K562 (cell line): ENCODE measurements at regions not wholly inside any gene's neighbourhood (a gene's known extent, or its start where the extent isn't known, plus 50 kb on each side); places are given as distances from the start of the nearest gene placed in this dataset.

ENCODE experiments used
- CAMTA2 ChIP-seq: fragments of 250-450 bp; sonication (Bioruptor Pico); conservative IDR thresholded peaks from 2 replicates; pipeline ENCODE4 v1.5.1; 2022
- CHD2 ChIP-seq: IDR thresholded peaks from 2 replicates; pipeline ENCODE4 v1.6.1; 2011; ENCODE audit warnings: low read depth, low read length
- CREB1 ChIP-seq, 2 experiments: sonication (generic) in 1 of 2; formaldehyde crosslinking in 1 of 2; IDR thresholded peaks; 2 replicates each; pipeline versions ENCODE4 v1.6.1 to v1.8.0; 2012 to 2022; ENCODE audit warnings: inconsistent platforms in 1 of 2, mild to moderate bottlenecking in 1 of 2, missing genetic modification reagents in 1 of 2, moderate library complexity in 1 of 2
- CTCF ChIP-seq, 3 experiments: IDR thresholded peaks in 2 of 3; conservative IDR thresholded peaks in 1 of 3; 2 replicates each; pipeline ENCODE4 v1.5.1; 2011 to 2012; ENCODE audit warnings: low read length in 3 of 3, mild to moderate bottlenecking in 3 of 3, control low read depth in 2 of 3, improper control_type of control experiment in 1 of 3, inconsistent platforms in 1 of 3, low read depth in 1 of 3, mixed read lengths in 1 of 3, moderate library complexity in 1 of 3; ENCODE audit not compliant: insufficient read depth in 2 of 3
- MED1 ChIP-seq: sonication (generic); formaldehyde crosslinking; IDR thresholded peaks from 2 replicates; pipeline ENCODE4 v1.8.1; 2023; ENCODE audit warnings: missing genetic modification reagents, borderline replicate concordance
- RBM25 ChIP-seq: fragments of 200-400 bp; formaldehyde crosslinking; IDR thresholded peaks from 2 replicates; pipeline ENCODE4 v1.6.1; 2018; ENCODE audit warnings: low read length, low read depth, moderate library complexity; ENCODE audit not compliant: severe bottlenecking
- ZNF696 ChIP-seq: fragments of 250-450 bp; sonication (Bioruptor Pico); conservative IDR thresholded peaks from 2 replicates; pipeline ENCODE4 v1.4.0; 2020; ENCODE audit warnings: mild to moderate bottlenecking, moderate library complexity

- TF ChIP-seq CAMTA2 (CRISPR knock-in tag): no peak
- TF ChIP-seq MED1: no peak
- no peak for TF ChIP-seq RBM25
- TF ChIP-seq ZNF696 (CRISPR knock-in tag): no peak
- no peak for TF ChIP-seq CREB1 (IDR thresholded peaks at IDR 0.05)
- TF ChIP-seq CREB1 (CRISPR knock-in tag; IDR thresholded peaks at IDR 0.05): no peak
- TF ChIP-seq CTCF (IDR thresholded peaks at IDR 0.05 in 2 of 3, conservative IDR thresholded peaks at IDR 0.05 in 1 of 3; ENCODE audit: insufficient read depth in 2 of 3, low read depth in 1 of 3, low read length in 3 of 3): no peak
- TF ChIP-seq CHD2: no peak
These were observed 318.5 kb downstream of the CDC5L start for GRCh38 chr6:44706011-44706410.
